HepG2 (cell line): ENCODE measurements at regions not wholly inside any gene's neighbourhood (a gene's known extent, or its start where the extent isn't known, plus 50 kb on each side); places are given as distances from the start of the nearest gene placed in this dataset.

ENCODE experiments used
- ATAC-seq: fragments of 200-7000 bp; cut with Tn5 transposase; 3 replicates; pipeline ENCODE4 v1.9.1; 2020; ENCODE audit warnings: mild to moderate bottlenecking, moderate library complexity
- BruUV-seq: library from RNA; stranded (reverse); fragments of 400-500 nt; replicated peaks from 2 replicates; lab custom pipeline; 2021; lab: Mats Ljungman, UMichigan
- CTCF ChIA-PET: fragments of 300-600 bp; formaldehyde crosslinking; extraction: SDS; loops from one replicate; lab custom pipeline; 2021; ENCODE audit warnings: low total read pairs, inconsistent platforms, low intra/inter-chr PET ratio; lab: Yijun Ruan, JAX
- POLR2A ChIA-PET: fragments of 350-600 bp; sonication (Branson Sonifier 250); formaldehyde crosslinking; loops from one replicate; lab custom pipeline; 2020; ENCODE audit warnings: antibody characterized with exemption, inconsistent platforms; lab: Yijun Ruan, JAX
- DNase-seq: peaks from one replicate; pipeline ENCODE4 v3.0.0-alpha.2; 2015; ENCODE audit warnings: low spot score
- FAIRE-seq: peaks from 3 replicates; lab custom pipeline; 2011; peaks lifted over from hg19 to GRCh38; lab: Jason Lieb, UNC
- H2AFZ ChIP-seq: one replicate; pipeline ENCODE4 v1.6.1; 2011; ENCODE audit warnings: low read length, inconsistent platforms
- H3K27ac ChIP-seq: fragments of 300-600 bp; 3 replicates; pipeline ENCODE4 v1.8.0; 2011; ENCODE audit warnings: mixed run types, mild to moderate bottlenecking, mixed read lengths, low read length, inconsistent platforms; ENCODE audit not compliant: insufficient read depth; ENCODE audit errors: extremely low read length
- H3K27me3 ChIP-seq, 2 experiments: fragments of 200-600 bp in 1 of 2; 2 replicates in 1 of 2; 3 replicates in 1 of 2; pipeline versions ENCODE4 v1.6.0 to v1.8.0; 2011; ENCODE audit warnings: low read length in 2 of 2, mild to moderate bottlenecking in 2 of 2, moderate library complexity in 2 of 2, inconsistent platforms in 1 of 2; ENCODE audit not compliant: insufficient read depth in 2 of 2, control insufficient read depth in 1 of 2
- H3K36me3 ChIP-seq, 2 experiments: fragments of 200-600 bp in 1 of 2; replicated peaks in 1 of 2; 2 replicates in 1 of 2; 3 replicates in 1 of 2; pipeline versions ENCODE4 v1.5.1 to v1.8.0; 2011; ENCODE audit warnings: low read length in 2 of 2, inconsistent platforms in 1 of 2; ENCODE audit not compliant: insufficient read depth in 2 of 2, control insufficient read depth in 1 of 2
- H3K4me1 ChIP-seq: 2 replicates; pipeline ENCODE4 v1.5.1; 2012; ENCODE audit warnings: low read length, inconsistent platforms; ENCODE audit not compliant: insufficient read depth
- H3K4me2 ChIP-seq: 2 replicates; pipeline ENCODE4 v1.6.0; 2011; ENCODE audit warnings: low read depth, low read length, inconsistent platforms
- H3K4me3 ChIP-seq, 3 experiments: fragments of 200-600 bp in 1 of 3; sonication (generic), shearing (Covaris generic) in 1 of 3; replicated peaks in 1 of 3; 2 replicates each; pipeline ENCODE4 v1.5.1; 2011 to 2016; ENCODE audit warnings: low read length in 3 of 3, inconsistent platforms in 2 of 3, low read depth in 2 of 3, mild to moderate bottlenecking in 2 of 3, control low read depth in 1 of 3, mixed read lengths in 1 of 3; ENCODE audit not compliant: insufficient read depth in 1 of 3
- H3K79me2 ChIP-seq: one replicate; pipeline ENCODE4 v1.6.1; 2011; ENCODE audit warnings: low read length, inconsistent platforms; ENCODE audit not compliant: insufficient read depth
- H3K9ac ChIP-seq: 2 replicates; pipeline ENCODE4 v1.6.0; 2011; ENCODE audit warnings: mild to moderate bottlenecking, low read depth, low read length, inconsistent platforms; ENCODE audit not compliant: insufficient read depth
- H3K9me3 ChIP-seq: 2 replicates; pipeline ENCODE4 v1.5.1; 2012; ENCODE audit warnings: mild to moderate bottlenecking, low read length
- H4K20me1 ChIP-seq: 2 replicates; pipeline ENCODE4 v1.6.0; 2011; ENCODE audit warnings: inconsistent platforms, mild to moderate bottlenecking, low read length, moderate library complexity; ENCODE audit not compliant: insufficient read depth
- CEBPZ ChIP-seq: IDR thresholded peaks from 2 replicates; pipeline ENCODE4 v1.6.1; 2012; ENCODE audit warnings: low read length, improper control_type of control experiment
- ETV5 ChIP-seq: IDR thresholded peaks from 2 replicates; pipeline ENCODE4 v1.6.1; 2018; ENCODE audit warnings: missing biosample characterization, missing genetic modification reagents, inconsistent platforms, borderline replicate concordance
- MLXIP ChIP-seq: sonication (generic); formaldehyde crosslinking; IDR thresholded peaks from 2 replicates; pipeline ENCODE4 v1.9.0; 2021; ENCODE audit warnings: missing genetic modification reagents, borderline replicate concordance
- U2AF1 ChIP-seq: fragments of 200-400 bp; formaldehyde crosslinking; optimal IDR thresholded peaks from 2 replicates; pipeline ENCODE3; 2017; ENCODE audit warnings: mild to moderate bottlenecking, low read depth, low read length
- ZZZ3 ChIP-seq: sonication (generic); formaldehyde crosslinking; IDR thresholded peaks from 2 replicates; pipeline ENCODE4 v1.4.0; 2020; ENCODE audit warnings: missing genetic modification reagents, mild to moderate bottlenecking, borderline replicate concordance
- WGBS: methylation state at CpG from one replicate; pipeline ENCODE4 v1.1.6; 2017; ENCODE audit warnings: low lambda C conversion rate; 5-methylcytosine and 5-hydroxymethylcytosine counted together
- in situ Hi-C: cut with HindIII; loops from 2 replicates; pipeline ENCODE4 v1.10.0; 2017; ENCODE audit warnings: low pct_unique_long_range_greater_than_20kb; ENCODE audit not compliant: extremely low pct_ligation_motif_present
- intact Hi-C: fragments of 100-400 bp; cut with micrococcal nuclease; formaldehyde crosslinking; loops from one replicate; pipeline ENCODE4 v1.10.0; 2022; ENCODE audit not compliant: unreplicated experiment
- TF ChIP-seq, protein P1 (sequence below): sonication (generic); formaldehyde crosslinking; IDR thresholded peaks from 2 replicates; pipeline ENCODE4 v1.8.0; 2022; ENCODE audit warnings: missing genetic modification reagents, low read depth, mild to moderate bottlenecking, borderline replicate concordance

GRCh38 chr13:85498774-85499173, 300.4 kb downstream of the SLITRK6 start:
- POLR2A ChIA-PET, result no interaction called here
- 42% methylated on average over 6 of the region's 6 CpGs for WGBS
- intact Hi-C loops, result no loop called here
- ATAC-seq (no peak), FAIRE-seq (no peak), DNase-seq (no peak)
- no peak overlapping the region for H3K27ac ChIP-seq
- H3K4me3 ChIP-seq, result no peak overlapping the region
- H3K9me3 ChIP-seq, result peaks cover 5% of the 10 kb centered on the region; the same call in 1 of the 2 replicates
- no peak overlapping the region for H2AFZ ChIP-seq
- H3K9ac ChIP-seq, result no peak overlapping the region
- H3K4me2 ChIP-seq, result no peak overlapping the region
- H3K36me3 ChIP-seq, result no peaks in the 10 kb centered on the region
- no peaks in the 10 kb centered on the region for H3K79me2 ChIP-seq
- TF ChIP-seq U2AF1, result no peak
- no peak for TF ChIP-seq CEBPZ
- TF ChIP-seq ZZZ3 (CRISPR knock-in tag), result no peak
- TF ChIP-seq, protein P1, sequence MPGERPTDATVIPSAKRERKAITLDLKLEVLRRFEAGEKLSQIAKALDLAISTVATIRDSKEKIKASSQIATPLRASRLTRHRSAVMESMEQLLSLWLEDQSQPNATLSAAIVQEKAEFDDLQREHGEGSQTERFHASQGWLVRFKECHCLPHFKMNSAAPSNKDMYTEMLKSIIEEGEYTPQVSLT (CRISPR knock-in tag), result no peak
- TF ChIP-seq ETV5 (CRISPR knock-in tag), result no peak
- TF ChIP-seq MLXIP (CRISPR knock-in tag), result no peak
- in situ Hi-C loops, result no loop called here
- H3K4me1 ChIP-seq, result no peaks in the 10 kb centered on the region
- no peaks in the 10 kb centered on the region; a peak in 1 of 5 replicates for H3K27me3 ChIP-seq
- no peaks in the 10 kb centered on the region for H4K20me1 ChIP-seq
- BruUV-seq, result no TSS peak
- CTCF ChIA-PET, result no interaction called here
